ENCODE measurements at regions not wholly inside any gene's neighbourhood (a gene's known extent, or its start where the extent isn't known, plus 50 kb on each side); places are given as distances from the start of the nearest gene placed in this dataset.

DNA sequence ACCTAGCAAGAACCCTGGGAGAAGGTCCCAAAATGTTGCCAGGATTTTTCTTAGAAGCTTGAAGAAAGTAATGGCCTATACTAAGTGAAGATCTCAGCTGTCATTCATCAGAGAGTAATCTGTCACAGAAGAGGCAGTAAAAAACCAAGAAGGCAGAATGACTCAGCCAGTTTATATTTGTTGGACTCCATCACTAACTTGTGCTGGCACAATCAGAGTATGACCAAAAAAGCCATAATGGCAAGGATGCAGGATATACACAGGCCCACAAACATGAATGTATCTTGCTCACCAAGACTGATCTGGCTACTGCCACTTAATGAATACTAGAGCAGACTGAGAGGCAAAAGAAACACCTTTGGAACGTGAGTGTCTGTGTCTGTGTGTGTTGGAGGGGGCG lies 104.0 kb upstream of the POU5F2 start:
- ChIA-PET POLR2A (no interaction called here), CTCF (no interaction called here)
- no peak for TF ChIP-seq CTCF (IDR thresholded peaks at IDR 0.05; ENCODE audit: low read depth, low read length)

DNA sequence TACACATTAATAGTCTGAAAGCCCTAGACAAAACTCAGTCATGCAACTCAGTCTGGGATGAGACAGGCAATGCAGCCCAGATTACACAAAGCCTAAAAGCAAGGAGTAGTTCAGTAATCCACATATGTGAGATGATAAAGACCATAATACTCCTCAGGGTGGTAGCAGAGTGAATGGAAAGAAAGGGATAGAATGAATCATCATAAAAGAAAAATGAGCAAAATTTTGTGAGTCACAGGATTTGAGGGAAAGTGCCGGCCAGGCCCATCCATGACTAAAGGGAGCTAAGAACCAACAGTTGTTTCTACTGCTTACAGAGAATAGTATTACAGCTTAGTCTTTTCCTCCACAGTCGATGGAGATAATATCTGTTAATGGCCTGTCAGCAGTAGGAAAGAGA lies 90.0 kb upstream of the POU5F2 start:
- peak; percentile 61 for DNase-seq (ENCODE audit: low read depth, low spot score)
- no peak overlapping the region for H3K27ac ChIP-seq (ENCODE audit: low read depth, low read length)
- H3K4me3 ChIP-seq (ENCODE audit: low read depth, low read length) = no peak overlapping the region
- POLR2A ChIA-PET = interaction anchor here (0.5 to 0.7 kb wide), 3 partner anchors 19 to 960 kb away, joined by 3 to 4 read pairs (median 3); no protein-coding TSS in a partner anchor
- no peaks in the 10 kb centered on the region for H3K9me3 ChIP-seq (ENCODE audit: control insufficient read depth, insufficient read depth, low read length)
- no peak for TF ChIP-seq CTCF (IDR thresholded peaks at IDR 0.05; ENCODE audit: low read depth, low read length)
- H3K27me3 ChIP-seq (ENCODE audit: control insufficient read depth, insufficient read depth, low read length) = no peaks in the 10 kb centered on the region
- CTCF ChIA-PET = interaction anchor here (0.5 to 1.5 kb wide), 5 partner anchors 9 to 134 kb away, joined by 3 to 5 read pairs (median 3); no protein-coding TSS in a partner anchor

More for the DNA sequence above, 104.0 kb upstream of the POU5F2 start:
- H3K27ac ChIP-seq (ENCODE audit: low read depth, low read length) = no peak overlapping the region
- H3K27me3 ChIP-seq (ENCODE audit: control insufficient read depth, insufficient read depth, low read length) = no peaks in the 10 kb centered on the region
- peaks cover 4% of the 10 kb centered on the region for H3K9me3 ChIP-seq (ENCODE audit: control insufficient read depth, insufficient read depth, low read length)
- DNase-seq (ENCODE audit: low read depth, low spot score) = no peak
- no peak overlapping the region for H3K4me3 ChIP-seq (ENCODE audit: low read depth, low read length)

- POLR2A ChIA-PET = no interaction called here
- CTCF ChIA-PET = interaction anchor here (0.6 kb wide), 2 partner anchors 29 to 134 kb away, joined by 3 read pairs; no protein-coding TSS in a partner anchor
- H3K27ac ChIP-seq (ENCODE audit: low read depth, low read length) = no peak overlapping the region
These were observed 89.5 kb upstream of the POU5F2 start for GRCh38 chr5:93830893-93831292.

DNA sequence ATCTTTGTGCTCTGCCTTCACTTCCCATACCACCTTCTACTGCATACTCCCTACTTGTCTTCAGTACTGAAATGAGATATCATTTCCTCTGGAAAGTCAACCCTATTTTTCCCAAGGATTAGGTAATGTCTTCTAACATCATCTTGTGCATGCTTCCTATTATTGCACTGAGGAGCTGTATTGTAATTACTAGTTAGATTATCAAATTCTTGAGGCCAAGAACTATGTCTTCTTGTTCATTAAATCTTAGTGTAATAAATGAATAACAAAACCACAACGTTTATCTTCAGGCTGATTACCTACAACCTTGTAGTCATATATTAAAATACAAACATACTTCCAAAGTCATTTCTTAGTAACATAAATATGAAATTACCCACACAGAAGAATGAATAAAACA lies 87.9 kb upstream of the POU5F2 start:
- ChIA-PET CTCF (no interaction called here), POLR2A (no interaction called here)
- Histone ChIP-seq H3K27me3 (ENCODE audit: control insufficient read depth, insufficient read depth, low read length) (no peaks in the 10 kb centered on the region), H3K4me3 (ENCODE audit: low read depth, low read length) (no peak overlapping the region), H3K9me3 (ENCODE audit: control insufficient read depth, insufficient read depth, low read length) (no peaks in the 10 kb centered on the region), H3K27ac (ENCODE audit: low read depth, low read length) (no peak overlapping the region)
- TF ChIP-seq CTCF (IDR thresholded peaks at IDR 0.05; ENCODE audit: low read depth, low read length) = no peak
- DNase-seq (ENCODE audit: low read depth, low spot score) = no peak

More at GRCh38 chr5:93830893-93831292, 89.5 kb upstream of the POU5F2 start:
- no peak overlapping the region for H3K4me3 ChIP-seq (ENCODE audit: low read depth, low read length)
- no peak for TF ChIP-seq CTCF (IDR thresholded peaks at IDR 0.05; ENCODE audit: low read depth, low read length)
- H3K27me3 ChIP-seq (ENCODE audit: control insufficient read depth, insufficient read depth, low read length) = no peaks in the 10 kb centered on the region
- DNase-seq (ENCODE audit: low read depth, low spot score) = no peak
- H3K9me3 ChIP-seq (ENCODE audit: control insufficient read depth, insufficient read depth, low read length) = no peaks in the 10 kb centered on the region

DNA sequence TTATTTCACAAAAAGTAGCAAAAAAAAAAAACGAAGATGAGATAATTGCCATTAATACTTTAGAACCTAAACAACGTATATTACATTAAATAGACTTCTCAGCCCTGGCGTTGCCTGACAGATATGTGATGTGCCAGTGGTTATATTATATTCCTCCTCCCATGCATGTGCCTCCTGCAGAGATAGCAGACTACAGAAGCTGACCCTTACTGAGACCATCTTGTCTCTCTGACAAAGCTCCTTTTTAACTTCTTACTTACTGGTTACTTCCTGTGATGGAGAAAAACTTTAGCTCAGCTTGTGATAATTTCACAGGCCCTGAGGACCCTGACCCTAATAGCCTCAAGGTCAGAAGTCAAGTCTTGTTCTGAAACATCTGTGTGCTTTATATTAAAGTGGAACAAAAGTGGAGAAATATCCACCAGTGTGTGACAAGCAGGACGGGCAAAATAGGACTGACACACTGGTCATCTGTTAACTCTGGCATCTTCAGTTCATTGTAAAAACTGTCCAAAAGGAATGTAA lies 80.6 kb upstream of the POU5F2 start:
- Histone ChIP-seq H3K4me3 (ENCODE audit: low read depth, low read length) (no peak overlapping the region), H3K27me3 (ENCODE audit: control insufficient read depth, insufficient read depth, low read length) (no peaks in the 10 kb centered on the region), H3K27ac (ENCODE audit: low read depth, low read length) (no peak overlapping the region), H3K9me3 (ENCODE audit: control insufficient read depth, insufficient read depth, low read length) (no peaks in the 10 kb centered on the region; the same call in 1 of the 2 replicates)
- TF ChIP-seq CTCF (IDR thresholded peaks at IDR 0.05; ENCODE audit: low read depth, low read length) = no peak
- CTCF ChIA-PET = interaction anchor here (0.6 to 1.2 kb wide), 3 partner anchors 10 to 702 kb away, joined by 4 to 9 read pairs (median 5); no protein-coding TSS in a partner anchor
- DNase-seq (ENCODE audit: low read depth, low spot score) = no peak
- POLR2A ChIA-PET = no interaction called here
